HEK293 (cell line): ENCODE measurements at regions not wholly inside any gene's neighbourhood (a gene's known extent, or its start where the extent isn't known, plus 50 kb on each side); places are given as distances from the start of the nearest gene placed in this dataset.

Experiments
- CTCF ChIP-seq: fragments of 450-650 bp; formaldehyde crosslinking; IDR thresholded peaks from 2 replicates; pipeline ENCODE4 v1.5.1; 2016; ENCODE audit warnings: missing biosample characterization, missing genetic modification characterization
- ELK4 ChIP-seq: IDR thresholded peaks from 2 replicates; pipeline ENCODE4 v1.6.1; 2011; ENCODE audit warnings: mild to moderate bottlenecking, low read depth, low read length, borderline replicate concordance
- OSR2 ChIP-seq: fragments of 450-650 bp; formaldehyde crosslinking; IDR thresholded peaks from 2 replicates; pipeline ENCODE4 v1.5.1; 2016; ENCODE audit warnings: missing biosample characterization, missing genetic modification characterization
- ZNF596 ChIP-seq: fragments of 450-650 bp; IDR thresholded peaks from 2 replicates; pipeline ENCODE4 v1.5.0; 2018; ENCODE audit warnings: missing biosample characterization, mild to moderate bottlenecking, missing genetic modification characterization, moderate library complexity

GRCh38 chr3:55352668-55353067, 134.4 kb downstream of the WNT5A start:
- no peak for TF ChIP-seq CTCF
- TF ChIP-seq ELK4 = no peak
- TF ChIP-seq ZNF596 (tag by site-specific recombination) = no peak
- no peak for TF ChIP-seq OSR2 (tag by site-specific recombination)
